B cell (primary cell): ENCODE measurements at regions not wholly inside any gene's neighbourhood (a gene's known extent, or its start where the extent isn't known, plus 50 kb on each side); places are given as distances from the start of the nearest gene placed in this dataset.

ENCODE experiments used
- ATAC-seq: fragments of 200-7000 bp; cut with Tn5 transposase; one replicate; pipeline ENCODE4 v1.10.0; 2021; ENCODE audit warnings: low read depth, mild to moderate bottlenecking, moderate number of reproducible peaks, moderate library complexity
- CTCF ChIA-PET: fragments of 350-600 bp; sonication (Branson Sonifier 250); formaldehyde crosslinking; loops from one replicate; lab custom pipeline; 2021; ENCODE audit warnings: antibody characterized with exemption, inconsistent platforms; lab: Charles Lee
- POLR2A ChIA-PET: fragments of 350-600 bp; sonication (Branson Sonifier 250); formaldehyde crosslinking; loops from one replicate; lab custom pipeline; 2021; ENCODE audit warnings: antibody characterized with exemption; lab: Charles Lee
- DNase-seq: peaks from one replicate; pipeline ENCODE4 v3.0.0; 2013
- H2AFZ ChIP-seq: 2 replicates; pipeline ENCODE4 v1.6.1; 2012; ENCODE audit warnings: mild to moderate bottlenecking, low read depth, low read length; ENCODE audit not compliant: insufficient read depth, poor library complexity, severe bottlenecking
- H3K27ac ChIP-seq, 2 donors: 1 replicate in 1 of 2; 2 replicates in 1 of 2; pipeline ENCODE4 v1.5.1; 2012 to 2013; ENCODE audit warnings: low read length in 2 of 2, mild to moderate bottlenecking in 2 of 2, moderate library complexity in 1 of 2
- H3K27me3 ChIP-seq, 4 experiments: fragments of 200-600 bp in 1 of 4; sonication (generic) in 1 of 4; replicated peaks in 1 of 4; 1 replicate in 2 of 4; 2 replicates in 2 of 4; pipeline versions ENCODE4 v1.6.1 to v1.7.0; 2013 to 2016; ENCODE audit warnings: low read length in 3 of 4, mild to moderate bottlenecking in 2 of 4, mixed read lengths in 1 of 4, moderate library complexity in 1 of 4; ENCODE audit not compliant: insufficient read depth in 4 of 4, control insufficient read depth in 3 of 4; ENCODE audit errors: control extremely low read depth in 1 of 4
- H3K36me3 ChIP-seq, 2 experiments: replicated peaks in 1 of 2; 1 replicate in 1 of 2; 2 replicates in 1 of 2; pipeline versions ENCODE4 v1.6.1 to v1.7.1; 2013; ENCODE audit warnings: low read length in 1 of 2; ENCODE audit not compliant: insufficient read depth in 2 of 2, control insufficient read depth in 1 of 2; ENCODE audit errors: control extremely low read depth in 1 of 2, extremely low read depth in 1 of 2
- H3K4me1 ChIP-seq, 2 donors: fragments of 200-600 bp in 1 of 2; sonication (generic) in 1 of 2; 1 replicate in 1 of 2; 2 replicates in 1 of 2; pipeline versions ENCODE4 v1.5.1 to v1.6.1; 2013 to 2017; ENCODE audit warnings: low read length in 2 of 2; ENCODE audit not compliant: control insufficient read depth in 2 of 2, insufficient read depth in 2 of 2
- H3K4me2 ChIP-seq: replicated peaks from 2 replicates; pipeline ENCODE3; 2012; ENCODE audit warnings: mild to moderate bottlenecking, low read depth, low read length; ENCODE audit not compliant: poor library complexity, severe bottlenecking
- H3K4me3 ChIP-seq, 5 experiments: fragments of 200-600 bp in 1 of 5; sonication (generic) in 1 of 5; 1 replicate in 3 of 5; 2 replicates in 2 of 5; pipeline versions ENCODE4 v1.5.1 to v1.7.0; 2011 to 2016; ENCODE audit warnings: low read length in 4 of 5, mild to moderate bottlenecking in 4 of 5, low read depth in 2 of 5, control low read depth in 1 of 5, moderate library complexity in 1 of 5; ENCODE audit not compliant: insufficient read depth in 1 of 5; ENCODE audit errors: control extremely low read depth in 1 of 5, extremely low read depth in 1 of 5
- H3K79me2 ChIP-seq: fragments of 200-600 bp; sonication (generic); one replicate; pipeline ENCODE4 v1.6.0; 2016; ENCODE audit warnings: low read length; ENCODE audit not compliant: control insufficient read depth, insufficient read depth
- H3K9ac ChIP-seq: fragments of 200-600 bp; sonication (generic); 2 replicates; pipeline ENCODE4 v1.6.1; 2017; ENCODE audit warnings: mild to moderate bottlenecking, low read length, moderate library complexity
- H3K9me3 ChIP-seq, 3 donors: one replicate each; pipeline versions ENCODE4 v1.6.1 to v1.7.1; 2013; ENCODE audit warnings: low read length in 2 of 3; ENCODE audit not compliant: control insufficient read depth in 2 of 3, insufficient read depth in 1 of 3; ENCODE audit errors: control extremely low read depth in 1 of 3
- H4K20me1 ChIP-seq: 2 replicates; pipeline ENCODE4 v1.6.0; 2012; ENCODE audit warnings: mild to moderate bottlenecking, low read length; ENCODE audit not compliant: insufficient read depth, control insufficient read depth, poor library complexity, severe bottlenecking
- H3K27ac Mint-ChIP-seq: one replicate; pipeline ENCODE4 v1.8.0; 2021; ENCODE audit warnings: mixed read lengths
- H3K27me3 Mint-ChIP-seq: one replicate; pipeline ENCODE4 v1.8.0; 2021; ENCODE audit warnings: mixed read lengths
- H3K4me1 Mint-ChIP-seq: one replicate; pipeline ENCODE4 v1.8.0; 2021; ENCODE audit warnings: mixed read lengths
- H3K4me3 Mint-ChIP-seq: one replicate; pipeline ENCODE4 v1.8.0; 2021; ENCODE audit warnings: mixed read lengths
- H3K9me3 Mint-ChIP-seq: one replicate; pipeline ENCODE4 v1.8.0; 2022; ENCODE audit warnings: mixed read lengths; ENCODE audit not compliant: insufficient read depth
- CTCF ChIP-seq: fragments of 200-600 bp; IDR thresholded peaks from one replicate; pipeline ENCODE4 v1.8.0; 2022; ENCODE audit warnings: antibody characterized with exemption, mild to moderate bottlenecking
- EZH2 ChIP-seq: IDR thresholded peaks from 2 replicates; pipeline ENCODE4 v1.6.1; 2012; ENCODE audit warnings: borderline replicate concordance, low read depth, mild to moderate bottlenecking, moderate library complexity, low read length; ENCODE audit not compliant: insufficient read depth, poor library complexity, severe bottlenecking
- WGBS: methylation state at CpG from one replicate; pipeline ENCODE4 v1.1.5; 2013; ENCODE audit warnings: missing lambda C conversion rate; ENCODE audit not compliant: insufficient coverage; 5-methylcytosine and 5-hydroxymethylcytosine counted together
- intact Hi-C: fragments of 100-400 bp; cut with micrococcal nuclease; formaldehyde crosslinking; loops from one replicate; pipeline ENCODE4 v1.10.0; 2022

GRCh38 chr2:191620144-191620543, 57.8 kb upstream of the NABP1 start:
- H3K27ac ChIP-seq, result no peak overlapping the region
- no peaks in the 10 kb centered on the region for H3K27me3 ChIP-seq
- H3K4me1 Mint-ChIP-seq, result peaks cover 46% of the 10 kb centered on the region
- no peak overlapping the region for H2AFZ ChIP-seq
- CTCF ChIA-PET, result interaction anchor here (1.0 to 1.7 kb wide), 4 partner anchors 14 to 69 kb away, joined by 3 to 5 read pairs (median 4); partner anchors contain the start of gene NABP1
- H3K79me2 ChIP-seq, result no peaks in the 10 kb centered on the region
- no peak overlapping the region for H3K9ac ChIP-seq
- H3K9me3 ChIP-seq, result no peaks in the 10 kb centered on the region
- H3K9me3 Mint-ChIP-seq, result no peaks in the 10 kb centered on the region
- no peak overlapping the region for H3K4me2 ChIP-seq
- H3K27ac Mint-ChIP-seq, result peak overlapping the region; percentile 35
- intact Hi-C loops, result no loop called here
- no peaks in the 10 kb centered on the region for H3K36me3 ChIP-seq
- no peaks in the 10 kb centered on the region for H4K20me1 ChIP-seq
- no peak overlapping the region for H3K4me3 ChIP-seq
- peaks cover 26 to 32% of the 10 kb centered on the region in 2 donors for H3K4me1 ChIP-seq
- no peak overlapping the region for H3K4me3 Mint-ChIP-seq
- H3K27me3 Mint-ChIP-seq, result no peaks in the 10 kb centered on the region
- ATAC-seq, result no peak
- TF ChIP-seq EZH2 (no peak), CTCF (no peak)
- 100% methylated on average over 1 of the region's 1 CpG for WGBS
- DNase-seq, result no peak
- POLR2A ChIA-PET, result interaction anchor here (1.4 kb wide), 1 partner anchor 57 kb away, joined by 3 read pairs; the partner anchor contains the start of gene NABP1

- TF ChIP-seq EZH2 (no peak), CTCF (no peak)
- intact Hi-C loops, result no loop called here
- 94% methylated on average over 3 of the region's 5 CpGs for WGBS
- Histone ChIP-seq H3K36me3 (no peaks in the 10 kb centered on the region), H2AFZ (no peak overlapping the region), H3K4me2 (no peak overlapping the region), H3K4me3 (no peak overlapping the region), H3K9ac (no peak overlapping the region), H4K20me1 (no peaks in the 10 kb centered on the region), H3K27me3 (no peaks in the 10 kb centered on the region), H3K4me1 (peaks cover 17 to 21% of the 10 kb centered on the region in 2 donors), H3K27ac (no peak overlapping the region), H3K79me2 (no peaks in the 10 kb centered on the region), H3K9me3 (no peaks in the 10 kb centered on the region)
- DNase-seq, result no peak
- H3K27me3 Mint-ChIP-seq, result no peaks in the 10 kb centered on the region
- peak overlapping the region; percentile 53 for H3K27ac Mint-ChIP-seq
- ChIA-PET POLR2A (no interaction called here), CTCF (no interaction called here)
- H3K4me3 Mint-ChIP-seq, result no peak overlapping the region
- ATAC-seq, result no peak
- peaks cover 40% of the 10 kb centered on the region for H3K4me1 Mint-ChIP-seq
- no peaks in the 10 kb centered on the region for H3K9me3 Mint-ChIP-seq
Observed at GRCh38 chr2:191622374-191623320, 55.3 kb upstream of the NABP1 start.
